Muscle of leg (tissue), 3 donors: ENCODE measurements at regions not wholly inside any gene's neighbourhood (a gene's known extent, or its start where the extent isn't known, plus 50 kb on each side); places are given as distances from the start of the nearest gene placed in this dataset.

Experiments used
- DNase-seq: peaks from one replicate; pipeline ENCODE4 v3.0.0; 2013
- H3K27ac ChIP-seq: one replicate; pipeline ENCODE4 v1.5.1; 2013; ENCODE audit warnings: mild to moderate bottlenecking, low read length, control low read depth
- H3K27me3 ChIP-seq: one replicate; pipeline ENCODE4 v1.6.1; 2013; ENCODE audit warnings: low read length; ENCODE audit not compliant: control insufficient read depth, insufficient read depth
- H3K36me3 ChIP-seq: one replicate; pipeline ENCODE4 v1.6.1; 2013; ENCODE audit warnings: low read length; ENCODE audit not compliant: control insufficient read depth, insufficient read depth
- H3K4me1 ChIP-seq: one replicate; pipeline ENCODE4 v1.6.1; 2013; ENCODE audit warnings: low read length; ENCODE audit not compliant: control insufficient read depth, insufficient read depth
- H3K4me3 ChIP-seq: one replicate; pipeline ENCODE4 v1.5.1; 2013; ENCODE audit warnings: low read length, control low read depth
- H3K9me3 ChIP-seq: replicated peaks from 2 replicates; pipeline ENCODE4 v1.6.1; 2013; ENCODE audit warnings: low read depth, low read length; ENCODE audit not compliant: control insufficient read depth
- WGBS: methylation state at CpG from one replicate; pipeline ENCODE4 v1.1.5; 2013; ENCODE audit warnings: missing lambda C conversion rate; ENCODE audit not compliant: insufficient coverage; 5-methylcytosine and 5-hydroxymethylcytosine counted together

DNA sequence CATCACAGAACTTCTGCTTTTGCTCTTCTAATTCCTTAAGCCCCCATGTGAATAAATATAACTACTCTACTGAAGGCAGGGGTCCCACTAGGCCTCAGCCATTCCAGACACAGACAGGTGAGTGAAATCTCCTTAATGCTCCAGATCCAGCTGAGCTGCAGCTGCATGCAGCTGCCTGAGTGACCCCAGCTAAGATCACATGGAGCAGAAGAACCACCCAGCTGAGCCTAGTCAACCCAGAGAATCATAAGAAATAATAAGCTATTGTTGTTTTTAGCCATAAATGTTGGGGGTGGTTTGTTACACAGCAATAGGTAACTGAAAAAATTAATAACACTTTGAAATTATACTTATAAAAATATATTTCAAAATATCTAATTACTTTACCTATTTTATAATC is 220.3 kb downstream of the SIPA1L2 start:
- H3K4me3 ChIP-seq: no peak overlapping the region
- no peaks in the 10 kb centered on the region for H3K4me1 ChIP-seq
- H3K27ac ChIP-seq: no peak overlapping the region
- DNase-seq: no peak
- H3K27me3 ChIP-seq: no peaks in the 10 kb centered on the region
- peaks cover 10% of the 10 kb centered on the region for H3K36me3 ChIP-seq
- H3K9me3 ChIP-seq: peaks cover 5% of the 10 kb centered on the region

DNA sequence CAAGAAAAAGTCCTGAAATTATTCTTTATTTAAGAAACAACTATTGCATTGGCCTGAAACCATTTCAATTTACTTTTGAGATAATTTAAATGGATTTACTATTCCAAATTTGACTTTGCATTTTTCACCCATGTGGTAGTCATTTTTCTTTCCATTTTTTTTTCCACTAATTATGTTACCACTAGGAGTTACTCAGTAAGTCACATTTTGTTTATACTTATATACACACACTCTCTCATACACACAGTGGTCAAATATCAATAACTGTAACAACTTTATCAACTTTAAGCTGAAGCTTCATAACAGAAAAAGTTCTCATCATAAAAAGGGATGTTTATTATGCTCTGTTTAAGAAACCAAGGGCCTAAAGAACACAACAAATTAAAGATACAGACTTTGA is 222.8 kb downstream of the SIPA1L2 start:
- no peaks in the 10 kb centered on the region for H3K27me3 ChIP-seq
- peaks cover 13% of the 10 kb centered on the region for H3K36me3 ChIP-seq
- no peak overlapping the region for H3K27ac ChIP-seq
- peaks cover 5% of the 10 kb centered on the region for H3K9me3 ChIP-seq
- no peaks in the 10 kb centered on the region for H3K4me1 ChIP-seq
- no peak for DNase-seq
- no peak overlapping the region for H3K4me3 ChIP-seq

DNA sequence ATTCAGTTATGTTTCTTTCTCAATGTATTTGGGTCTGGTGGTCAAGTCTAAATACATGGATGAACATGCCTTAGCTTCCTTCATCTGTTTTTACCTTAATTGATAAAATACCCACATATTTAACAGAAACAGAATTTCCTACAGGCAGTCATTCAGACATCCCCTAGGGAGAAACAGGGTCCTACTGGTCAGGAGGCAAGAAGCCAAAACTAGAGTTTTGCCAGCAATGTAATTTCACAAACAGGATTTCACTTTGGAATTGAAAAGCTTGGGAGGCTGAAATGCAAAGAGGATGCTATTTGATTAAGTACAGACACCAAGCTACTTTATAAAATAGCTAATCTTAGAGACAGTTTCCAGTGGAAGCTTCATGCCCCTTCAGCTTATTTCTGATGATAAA is 224.2 kb downstream of the SIPA1L2 start:
- H3K4me1 ChIP-seq: no peaks in the 10 kb centered on the region
- peaks cover 5% of the 10 kb centered on the region for H3K9me3 ChIP-seq
- no peaks in the 10 kb centered on the region for H3K27me3 ChIP-seq
- DNase-seq: no peak
- no peak overlapping the region for H3K4me3 ChIP-seq
- no peak overlapping the region for H3K27ac ChIP-seq
- H3K36me3 ChIP-seq: peaks cover 19% of the 10 kb centered on the region

DNA sequence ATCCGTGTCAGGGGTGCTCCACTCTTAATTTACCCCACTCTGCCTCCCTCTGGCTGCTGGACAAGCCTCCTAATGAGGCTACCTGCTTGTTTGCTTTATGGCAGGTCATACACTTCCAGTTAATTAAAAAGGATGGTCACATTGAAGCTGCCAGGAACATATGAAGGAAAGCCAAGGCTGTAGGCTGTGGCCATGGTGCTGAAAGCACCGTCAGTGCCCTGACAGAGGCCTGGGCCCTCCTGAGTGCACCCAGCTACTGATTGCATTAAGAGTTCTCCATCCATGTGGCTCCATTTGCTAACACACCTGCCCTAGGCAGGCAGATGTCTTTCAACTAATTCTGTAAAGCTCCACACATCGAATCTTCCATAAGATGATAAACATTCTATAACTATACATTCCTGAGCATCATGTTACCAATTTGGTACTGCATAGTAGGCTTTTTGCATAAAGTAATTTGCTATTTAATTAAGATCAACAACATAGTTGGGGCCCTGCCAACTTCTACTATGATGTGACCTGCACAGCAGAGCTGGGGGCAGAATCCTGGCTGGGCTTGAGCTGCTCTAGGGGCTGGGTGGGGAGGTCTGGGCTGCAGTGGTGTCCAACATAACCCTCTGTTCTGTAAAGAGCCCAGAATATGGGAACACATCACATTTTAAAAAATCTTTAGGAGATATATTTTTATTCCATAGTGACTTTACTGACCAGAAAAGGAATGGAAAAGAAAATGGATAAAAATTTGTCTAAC is 224.8 kb downstream of the SIPA1L2 start:
- DNase-seq: no peak
- WGBS: 50% methylated on average over 1 of the region's 3 CpGs
- no peak overlapping the region for H3K27ac ChIP-seq
- H3K27me3 ChIP-seq: no peaks in the 10 kb centered on the region
- H3K4me1 ChIP-seq: no peaks in the 10 kb centered on the region
- no peak overlapping the region for H3K4me3 ChIP-seq
- H3K36me3 ChIP-seq: peaks cover 19% of the 10 kb centered on the region
- peaks cover 5% of the 10 kb centered on the region for H3K9me3 ChIP-seq

- WGBS: 100% methylated on average over 1 of the region's 3 CpGs
- no peak for DNase-seq
- Histone ChIP-seq H3K9me3 (peaks cover under 1% of the 10 kb centered on the region), H3K4me1 (no peaks in the 10 kb centered on the region), H3K36me3 (peaks cover 19% of the 10 kb centered on the region), H3K27me3 (no peaks in the 10 kb centered on the region), H3K27ac (no peak overlapping the region), H3K4me3 (no peak overlapping the region)
Observed at GRCh38 chr1:232404227-232404626, 225.7 kb downstream of the SIPA1L2 start.

DNA sequence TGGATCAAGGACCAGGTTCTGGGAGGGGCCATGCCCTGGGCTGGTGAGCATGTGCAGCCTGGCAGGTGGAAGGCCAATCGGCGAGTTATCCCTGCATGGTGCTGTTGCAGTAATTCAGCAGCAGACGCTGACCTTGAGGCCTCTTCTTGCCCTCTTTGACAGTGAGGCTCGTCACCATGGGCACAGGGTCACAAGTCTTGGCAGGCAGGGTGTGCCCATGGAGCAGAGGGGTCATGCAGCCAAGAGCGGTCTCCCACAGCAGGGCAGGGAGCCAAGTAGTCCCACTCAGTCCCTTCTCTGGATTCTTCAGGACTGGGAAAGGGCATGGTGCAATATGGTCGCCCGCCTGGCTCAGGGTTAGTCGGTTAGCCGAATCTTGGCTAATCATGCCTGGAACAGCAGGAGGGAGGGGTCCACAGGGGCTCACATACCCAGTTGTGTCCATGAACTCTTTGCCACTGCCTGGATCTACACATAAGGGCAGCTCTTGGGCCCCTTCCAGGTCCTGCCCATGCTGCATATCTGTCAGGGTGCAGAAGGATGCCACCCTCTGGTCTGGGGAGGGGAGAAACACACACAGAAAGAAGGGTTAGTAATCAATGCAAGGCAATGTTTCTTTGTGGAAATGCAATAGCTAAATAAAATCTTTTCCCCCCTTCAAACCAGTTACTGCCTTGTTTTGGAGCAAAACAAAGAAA is 226.8 kb downstream of the SIPA1L2 start:
- 94% methylated on average over 9 of the region's 9 CpGs for WGBS
- no peak for DNase-seq

GRCh38 chr1:232398823-232399222 is 231.1 kb downstream of the SIPA1L2 start:
- Histone ChIP-seq H3K36me3 (peaks cover 22% of the 10 kb centered on the region), H3K27me3 (no peaks in the 10 kb centered on the region), H3K9me3 (no peaks in the 10 kb centered on the region), H3K4me3 (no peak overlapping the region), H3K27ac (no peak overlapping the region), H3K4me1 (no peaks in the 10 kb centered on the region)
- no peak for DNase-seq
- 90% methylated on average over 4 of the region's 12 CpGs for WGBS

More for the DNA sequence above, 226.8 kb downstream of the SIPA1L2 start:
- H3K27ac ChIP-seq: no peak overlapping the region
- peaks cover 22% of the 10 kb centered on the region for H3K36me3 ChIP-seq
- no peaks in the 10 kb centered on the region for H3K9me3 ChIP-seq
- H3K27me3 ChIP-seq: no peaks in the 10 kb centered on the region
- no peaks in the 10 kb centered on the region for H3K4me1 ChIP-seq
- no peak overlapping the region for H3K4me3 ChIP-seq

DNA sequence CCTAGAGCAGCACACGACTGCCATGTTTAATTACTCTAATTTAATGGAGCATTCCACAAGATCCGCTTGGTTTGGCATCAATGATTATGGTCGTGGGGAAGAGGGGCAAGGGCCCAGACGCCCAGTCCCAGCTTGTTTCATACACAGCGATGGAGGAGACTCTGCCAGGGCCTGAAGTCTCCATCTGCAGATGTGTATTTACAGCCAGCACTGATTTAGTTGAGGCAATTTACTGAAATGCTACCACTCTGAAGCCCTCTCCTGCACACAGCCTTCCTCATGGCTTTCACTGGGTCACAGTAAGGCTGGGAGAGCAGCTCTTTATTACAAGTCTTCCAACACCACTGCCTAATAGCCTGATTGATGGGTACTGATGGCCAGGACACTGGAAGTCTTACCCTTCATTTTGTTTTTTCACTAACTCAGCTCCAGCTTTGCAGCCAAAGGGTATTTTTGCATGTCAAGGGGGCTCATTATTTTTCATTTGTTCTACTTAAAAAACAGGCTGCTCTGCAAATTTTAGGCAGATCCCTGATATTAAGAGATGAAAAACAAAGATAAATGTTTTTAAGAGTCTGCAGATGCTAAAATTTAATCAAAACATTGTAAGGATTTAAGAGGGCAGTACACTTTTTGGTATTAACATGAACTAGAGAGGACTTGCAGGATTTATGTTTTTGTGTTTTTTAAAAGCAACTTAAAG is 236.3 kb downstream of the SIPA1L2 start:
- H3K27me3 ChIP-seq: no peaks in the 10 kb centered on the region
- H3K9me3 ChIP-seq: no peaks in the 10 kb centered on the region
- no peak for DNase-seq
- no peaks in the 10 kb centered on the region for H3K36me3 ChIP-seq
- WGBS: 28% methylated on average over 3 of the region's 5 CpGs
- no peak overlapping the region for H3K27ac ChIP-seq
- no peak overlapping the region for H3K4me3 ChIP-seq
- H3K4me1 ChIP-seq: no peaks in the 10 kb centered on the region

GRCh38 chr1:232393010-232393409 is 236.9 kb downstream of the SIPA1L2 start:
- Histone ChIP-seq H3K27me3 (no peaks in the 10 kb centered on the region), H3K4me1 (no peaks in the 10 kb centered on the region), H3K27ac (no peak overlapping the region), H3K4me3 (no peak overlapping the region), H3K9me3 (no peaks in the 10 kb centered on the region), H3K36me3 (no peaks in the 10 kb centered on the region)
- WGBS: no CpG with 5 or more reads among the region's 4 CpGs
- no peak for DNase-seq

GRCh38 chr1:232390590-232390989 is 239.3 kb downstream of the SIPA1L2 start:
- Histone ChIP-seq H3K9me3 (no peaks in the 10 kb centered on the region), H3K4me3 (no peak overlapping the region), H3K27me3 (no peaks in the 10 kb centered on the region)

More at GRCh38 chr1:232390590-232390989, 239.3 kb downstream of the SIPA1L2 start:
- Histone ChIP-seq H3K4me1 (peaks cover 9% of the 10 kb centered on the region), H3K27ac (no peak overlapping the region), H3K36me3 (no peaks in the 10 kb centered on the region)
- no CpG with 5 or more reads among the region's 3 CpGs for WGBS
- no peak for DNase-seq
